CD4-positive, alpha-beta T cell treated with Interleukin-4 for 4 hours (primary cell): ENCODE measurements at regions not wholly inside any gene's neighbourhood (a gene's known extent, or its start where the extent isn't known, plus 50 kb on each side); places are given as distances from the start of the nearest gene placed in this dataset.
"Not testable (repeated sequence)": the region's sequence is repeated elsewhere in the genome, so short reads cannot be mapped to it uniquely, and the experiment has no call there.

Source experiments
- DNase-seq: peaks from one replicate; pipeline ENCODE4 v3.0.0-alpha.2; 2020

DNA sequence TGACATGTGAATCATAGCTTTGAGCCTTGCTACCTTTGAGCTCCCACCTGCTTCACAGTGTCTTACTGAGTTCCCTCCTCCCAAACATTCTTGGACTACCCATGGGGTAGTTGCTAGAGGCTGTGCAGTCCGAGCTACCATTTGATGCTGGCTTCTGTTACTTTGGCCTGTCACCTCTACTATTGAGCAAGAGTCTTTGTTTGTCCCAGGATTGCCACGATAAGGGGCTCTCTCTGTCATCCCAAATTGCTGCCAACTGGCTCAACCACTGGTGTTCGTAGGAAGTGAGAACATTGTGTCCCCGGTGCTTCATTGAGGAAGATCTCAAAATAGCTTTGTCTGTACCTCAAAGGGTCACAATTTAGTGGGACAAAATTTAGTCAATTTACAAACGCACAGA is 59.1 kb upstream of the PAX8 start:
- DNase-seq = no peak

- not testable (repeated sequence) for DNase-seq
Observed at GRCh38 chr2:113336040-113336439, 57.3 kb upstream of the PAX8 start.

DNA sequence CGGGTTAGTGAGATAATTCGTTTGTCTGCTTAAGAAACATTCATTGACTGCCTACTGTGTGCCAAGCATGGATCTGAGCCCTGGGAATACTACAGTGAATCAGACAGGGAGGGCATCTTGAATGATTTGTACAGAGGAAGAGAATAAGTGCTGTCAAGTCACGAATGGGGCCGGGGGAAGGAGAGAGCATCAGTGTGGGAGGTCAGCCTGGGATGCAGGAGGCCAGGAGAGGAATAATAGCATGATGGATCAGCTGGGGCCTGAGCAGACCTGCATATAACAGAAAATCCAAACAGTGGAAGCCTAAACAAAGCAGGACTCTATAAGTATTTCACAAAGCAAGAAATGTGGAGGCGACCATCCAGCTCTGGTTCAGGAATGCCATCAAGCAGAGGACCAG is 55.4 kb upstream of the PAX8 start:
- DNase-seq = no peak

DNA sequence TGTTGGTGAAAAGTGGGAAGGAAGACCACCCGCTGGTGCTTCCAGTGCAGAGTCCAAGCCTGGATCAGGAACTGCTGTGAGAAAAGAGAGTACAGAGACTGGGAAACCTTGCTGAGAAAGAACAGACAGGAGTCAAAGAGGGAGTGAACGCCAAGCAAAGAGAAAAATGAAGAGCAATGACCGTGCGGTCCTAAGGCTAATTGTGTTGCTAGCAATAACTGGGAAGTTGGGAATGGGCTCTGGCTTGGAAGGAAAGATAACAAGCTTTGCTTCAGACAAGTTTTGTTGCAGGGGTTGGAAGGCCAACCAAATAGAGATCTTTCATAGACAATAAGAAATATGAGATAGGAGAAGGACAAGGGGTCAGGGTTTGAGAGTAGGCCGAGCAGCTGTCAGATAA is 55.0 kb upstream of the PAX8 start:
- DNase-seq = not testable (repeated sequence)

- not testable (repeated sequence) for DNase-seq
Observed at GRCh38 chr2:113330060-113330767, 51.5 kb upstream of the PAX8 start.

DNA sequence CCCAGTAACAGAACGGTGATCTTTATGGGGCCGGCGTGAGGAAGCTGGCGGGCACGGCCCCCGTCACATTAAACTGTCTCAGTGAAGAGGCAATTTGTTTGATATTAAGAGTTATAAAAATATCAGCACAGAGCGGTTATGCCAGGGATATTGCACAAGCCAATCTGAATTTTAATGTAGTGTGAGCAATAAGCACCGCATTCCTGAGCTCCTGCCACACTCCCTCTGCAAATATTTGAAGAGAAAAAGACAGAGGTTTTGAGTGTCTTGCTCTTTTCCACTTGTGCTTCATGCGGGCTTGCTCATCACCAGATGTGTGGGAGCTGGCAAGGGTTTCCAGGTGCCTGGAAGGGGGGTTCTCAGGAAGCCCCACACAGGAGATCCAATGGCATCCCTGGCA is 50.3 kb upstream of the PAX8 start:
- DNase-seq = not testable (repeated sequence)

- not testable (repeated sequence) for DNase-seq
Observed at GRCh38 chr2:113328572-113328971, 49.9 kb upstream of the PAX8 start.
